ENCODE measurements at regions not wholly inside any gene's neighbourhood (a gene's known extent, or its start where the extent isn't known, plus 50 kb on each side); places are given as distances from the start of the nearest gene placed in this dataset.

GRCh38 chr6:92404281-92404680 is 1015.1 kb downstream of the EPHA7 start:
- no peak for TF ChIP-seq EZH2 (optimal IDR thresholded peaks at IDR 0.05; ENCODE audit: low read depth, low read length)
- no peak for TF ChIP-seq CTCF (IDR thresholded peaks at IDR 0.05; ENCODE audit: low read length)

Data from MM.1S (cell line).